HG02759 (cell line): ENCODE measurements at regions not wholly inside any gene's neighbourhood (a gene's known extent, or its start where the extent isn't known, plus 50 kb on each side); places are given as distances from the start of the nearest gene placed in this dataset.
"Not testable (repeated sequence)": the region's sequence is repeated elsewhere in the genome, so short reads cannot be mapped to it uniquely, and the experiment has no call there.

Experiments used
- ATAC-seq: cut with Tn5 transposase; IDR thresholded peaks from one replicate; pipeline ENCODE4 v1.9.1; 2021; ENCODE audit warnings: mild to moderate bottlenecking, moderate library complexity; ENCODE audit not compliant: unreplicated experiment

DNA sequence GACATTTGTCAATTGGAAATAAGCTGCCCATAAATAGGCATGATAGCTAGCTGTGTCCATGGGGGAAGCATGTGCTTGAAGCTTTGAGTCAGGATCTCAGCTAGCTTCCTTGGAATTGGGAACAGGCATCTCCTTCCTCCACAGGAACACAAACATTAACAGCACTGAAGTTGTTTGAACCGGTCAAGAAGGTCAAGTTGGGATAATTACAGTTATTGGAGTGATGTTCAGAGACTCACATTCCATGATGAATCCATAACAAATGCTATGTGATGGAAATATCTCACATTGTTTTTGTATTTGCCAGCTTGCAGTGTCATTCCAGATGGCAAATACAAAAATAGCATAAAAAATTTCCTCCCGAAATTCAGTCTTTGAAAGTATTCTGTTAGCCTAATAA lies 347.6 kb upstream of the SMIM21 start:
- no peak for ATAC-seq

DNA sequence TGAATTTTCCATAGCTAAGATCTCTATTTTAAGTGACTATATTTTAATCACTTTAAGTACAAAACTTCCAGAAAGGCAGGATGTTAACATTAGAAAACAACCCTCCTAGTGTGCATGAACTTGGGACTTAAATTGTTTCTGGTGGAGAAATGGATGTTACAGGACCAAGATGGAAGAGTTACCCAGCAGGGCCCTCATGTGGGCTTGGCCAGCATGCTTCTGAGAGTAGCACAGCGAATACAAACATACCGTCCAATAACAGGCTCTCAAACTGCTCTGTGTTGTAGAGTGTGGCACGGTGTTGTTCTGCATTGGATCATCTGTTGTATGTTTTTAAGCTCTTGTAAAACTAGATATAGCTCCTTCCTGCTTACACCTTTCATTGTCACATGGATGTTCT lies 346.1 kb upstream of the SMIM21 start:
- no peak for ATAC-seq

DNA sequence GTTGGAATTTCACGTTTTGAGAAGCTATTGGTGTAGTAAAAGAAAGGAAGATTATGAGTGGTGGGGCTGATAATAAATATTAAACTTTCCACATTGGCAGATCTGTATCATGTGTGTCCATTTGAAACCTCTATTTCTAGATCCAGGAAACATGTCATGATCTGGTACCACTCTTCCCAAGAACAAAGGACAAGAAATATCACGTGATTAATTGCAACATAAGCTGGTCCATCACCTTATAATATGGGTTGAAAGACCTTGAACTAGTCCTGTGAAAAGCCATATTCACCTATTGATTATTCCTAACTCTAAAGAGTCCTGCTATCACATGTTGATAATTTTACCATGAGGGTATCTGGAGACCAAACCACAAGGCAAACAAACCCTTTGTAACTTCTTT lies 335.3 kb upstream of the SMIM21 start:
- ATAC-seq: no peak

DNA sequence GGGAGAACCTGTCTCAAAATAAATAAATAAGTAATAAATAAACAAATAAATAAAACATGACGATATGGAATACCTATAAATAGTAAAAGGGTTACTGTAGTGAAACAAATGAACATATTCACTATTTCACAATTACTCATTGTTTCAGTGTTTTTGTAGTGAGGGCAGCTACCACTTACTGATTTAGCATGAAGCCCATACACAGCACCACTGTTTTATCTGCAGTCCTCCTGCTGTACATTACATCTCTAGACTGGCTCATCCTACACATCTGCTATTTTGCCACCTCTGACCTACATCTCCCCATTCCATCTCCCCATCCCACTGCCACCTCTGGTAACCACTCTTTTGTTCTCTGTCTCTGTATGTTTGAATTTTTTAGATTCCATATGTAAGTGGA lies 332.7 kb upstream of the SMIM21 start:
- no peak for ATAC-seq

GRCh38 chr18:75757951-75758350 lies 330.4 kb upstream of the SMIM21 start:
- no peak for ATAC-seq

DNA sequence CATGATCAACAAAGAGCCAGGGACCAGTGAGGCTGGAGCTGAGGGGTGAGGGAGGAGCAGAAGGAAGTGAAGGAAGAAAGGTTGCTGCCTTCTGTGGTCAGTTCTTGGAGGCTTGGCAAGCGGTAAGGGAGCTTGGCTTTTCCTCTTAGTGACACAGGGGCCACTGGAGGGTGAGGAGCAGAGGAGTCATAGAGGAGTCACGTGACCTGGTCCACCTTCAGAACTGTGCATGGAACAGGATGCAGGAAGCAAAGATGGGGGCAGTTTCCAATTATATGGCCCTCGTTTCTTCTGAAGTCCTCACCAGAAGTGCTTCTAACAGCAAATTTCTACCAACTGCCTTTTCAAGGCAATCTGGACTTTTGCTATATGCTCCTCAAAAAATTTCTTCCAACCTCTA lies 326.9 kb upstream of the SMIM21 start:
- ATAC-seq: no peak

GRCh38 chr18:75753753-75754152 lies 326.2 kb upstream of the SMIM21 start:
- no peak for ATAC-seq

GRCh38 chr18:75752740-75753263 lies 325.3 kb upstream of the SMIM21 start:
- ATAC-seq: no peak

- ATAC-seq: no peak
These were observed 317.6 kb upstream of the SMIM21 start for GRCh38 chr18:75745147-75745546.

GRCh38 chr18:75742516-75742915 lies 315.0 kb upstream of the SMIM21 start:
- no peak for ATAC-seq

DNA sequence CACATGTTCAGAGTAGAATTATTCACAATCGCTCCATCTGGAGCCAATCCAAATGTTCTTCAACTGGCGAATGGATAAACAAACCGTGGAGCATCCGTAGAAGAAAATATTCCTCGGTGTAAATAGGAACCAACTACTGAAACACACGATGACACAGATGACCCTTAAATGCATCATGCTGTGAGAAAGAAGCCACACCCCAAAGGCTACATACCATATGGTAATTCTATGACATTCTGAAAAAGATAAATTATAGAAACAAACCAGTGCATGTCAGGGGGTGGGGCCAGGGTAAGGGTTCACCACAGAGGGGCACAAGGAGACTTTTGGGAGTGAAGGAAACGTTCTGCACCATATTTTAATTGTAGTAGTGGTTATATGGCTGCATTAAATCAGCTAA lies 312.2 kb upstream of the SMIM21 start:
- no peak for ATAC-seq

DNA sequence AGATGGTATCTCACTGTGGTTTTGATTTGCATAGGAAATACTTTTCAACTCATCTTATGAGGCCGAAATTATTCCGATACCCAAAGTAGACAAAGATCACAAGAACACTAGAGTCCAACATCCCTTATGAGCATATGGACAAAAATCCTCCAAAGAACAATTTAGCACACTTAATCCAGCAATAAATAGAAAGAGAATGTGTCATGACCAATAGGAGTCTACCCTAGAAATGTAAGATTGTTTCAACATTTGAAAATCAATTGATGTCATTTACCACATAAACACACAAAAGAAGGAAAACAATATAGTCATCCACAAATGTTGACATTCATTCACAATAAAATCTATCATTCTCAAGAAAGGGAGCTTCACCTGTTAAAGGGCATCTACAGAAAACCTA lies 307.8 kb upstream of the SMIM21 start:
- ATAC-seq: no peak

DNA sequence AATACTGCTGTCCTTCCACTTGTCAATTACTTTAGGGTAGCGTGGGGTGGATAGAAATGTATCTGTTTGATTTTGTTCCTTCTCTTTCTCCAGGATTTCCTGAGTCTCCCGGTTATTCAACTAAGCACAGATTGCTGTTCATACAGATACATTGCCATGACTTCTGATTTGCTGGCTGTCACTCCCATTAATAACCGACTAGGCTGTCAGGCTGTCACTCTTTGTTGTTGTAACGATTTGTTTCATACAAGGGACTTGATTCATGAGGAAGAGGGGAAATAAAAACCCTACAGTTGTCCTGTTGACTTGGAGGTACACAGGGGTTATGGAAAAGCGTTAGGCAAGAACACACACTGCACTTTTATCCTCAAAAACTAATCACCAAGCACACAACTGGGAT lies 302.7 kb upstream of the SMIM21 start:
- ATAC-seq: no peak

- no peak for ATAC-seq
These were observed 301.1 kb upstream of the SMIM21 start for GRCh38 chr18:75728621-75729020.

DNA sequence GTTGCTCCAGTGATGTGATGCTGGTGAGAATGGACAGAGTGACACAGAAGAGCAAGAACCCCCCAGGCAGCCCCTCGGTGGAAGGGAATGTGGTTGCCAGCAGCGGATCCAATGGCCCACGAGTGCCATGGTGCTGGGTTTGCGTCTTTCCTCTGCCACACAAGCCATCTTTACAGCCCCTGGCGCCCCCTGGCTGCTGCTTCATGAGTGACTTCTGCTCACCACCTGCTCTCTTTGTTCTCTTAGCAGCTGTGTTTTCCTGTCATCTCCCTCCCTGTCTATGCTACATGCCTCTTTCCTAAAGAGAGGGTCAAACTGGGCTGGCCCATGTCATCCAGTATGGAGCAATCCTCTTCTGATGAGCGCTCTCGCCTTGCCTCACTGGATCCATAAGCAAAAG lies 300.0 kb upstream of the SMIM21 start:
- ATAC-seq: peak; percentile 40

GRCh38 chr18:75723521-75724340 lies 296.2 kb upstream of the SMIM21 start:
- ATAC-seq: no peak

DNA sequence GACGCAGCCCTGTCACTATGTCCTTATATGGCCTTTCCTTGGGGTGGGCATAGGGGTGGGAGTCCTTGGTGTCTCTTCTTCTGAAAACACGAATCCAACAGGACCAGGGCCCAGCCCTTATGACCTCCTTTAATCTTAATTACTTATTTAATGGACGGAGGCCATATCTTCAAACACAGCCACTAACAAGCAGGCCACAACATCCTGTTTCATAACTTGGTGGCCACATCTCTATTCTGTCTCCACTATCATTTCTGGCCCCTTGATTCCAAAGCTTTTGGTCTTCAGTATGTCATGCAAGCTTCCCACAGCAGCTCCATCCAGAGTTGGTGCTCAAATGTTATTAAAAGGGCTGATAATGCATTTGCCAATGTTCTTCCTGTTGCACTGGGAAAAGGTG lies 287.3 kb upstream of the SMIM21 start:
- ATAC-seq: no peak

DNA sequence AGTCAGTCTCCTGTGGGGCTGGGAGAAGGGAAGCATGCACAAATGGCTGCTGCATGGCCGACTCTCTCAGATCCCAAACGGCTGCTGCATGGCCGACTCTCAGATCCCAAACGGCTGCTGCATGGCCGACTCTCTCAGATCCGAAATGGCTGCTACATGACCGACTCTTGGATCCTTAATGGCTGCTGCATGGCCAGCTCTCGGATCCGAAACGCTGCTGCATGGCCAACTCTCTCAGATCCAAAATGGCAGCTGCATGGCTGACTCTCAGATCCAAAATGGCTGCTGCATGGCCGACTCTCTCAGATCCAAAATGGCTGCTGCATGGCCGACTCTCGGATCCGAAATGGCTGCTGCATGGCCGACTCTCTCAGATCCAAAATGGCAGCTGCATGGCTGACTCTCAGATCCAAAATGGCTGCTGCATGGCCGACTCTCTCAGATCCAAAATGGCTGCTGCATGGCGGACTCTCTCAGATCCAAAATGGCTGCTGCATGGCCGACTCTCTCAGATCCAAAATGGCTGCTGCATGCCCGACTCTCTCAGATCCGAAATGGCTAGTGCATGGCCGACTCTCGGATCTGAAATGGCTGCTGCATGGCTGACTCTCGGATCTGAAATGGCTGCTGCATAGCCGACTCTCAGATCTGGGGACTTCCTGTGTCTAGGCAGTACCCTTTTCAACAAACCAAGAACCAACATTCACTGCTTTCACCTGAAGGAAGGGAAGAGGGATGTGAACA lies 284.8 kb upstream of the SMIM21 start:
- ATAC-seq: not testable (repeated sequence)

GRCh38 chr18:75700561-75700960 lies 273.1 kb upstream of the SMIM21 start:
- ATAC-seq: no peak

DNA sequence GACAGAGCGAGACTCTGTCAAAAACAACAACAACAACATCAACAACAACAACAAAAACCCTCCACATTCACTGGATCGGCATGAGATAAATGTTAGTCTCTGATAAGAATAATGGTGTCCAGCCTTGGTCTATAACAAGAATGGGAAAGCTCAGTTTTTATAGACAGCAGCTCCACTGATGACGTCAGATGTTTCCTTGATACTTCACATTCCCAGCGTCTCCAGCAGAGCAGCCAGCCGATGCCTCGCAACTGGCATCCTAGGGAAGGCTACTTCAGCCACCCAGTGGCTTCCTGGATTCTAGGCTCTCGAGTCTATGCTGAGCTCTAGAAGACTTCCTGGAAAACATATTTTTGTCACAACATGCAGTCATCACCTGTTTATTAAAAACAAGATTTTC lies 271.4 kb upstream of the SMIM21 start:
- no peak for ATAC-seq

GRCh38 chr18:75697493-75697892 lies 270.0 kb upstream of the SMIM21 start:
- no peak for ATAC-seq

GRCh38 chr18:75696391-75696790 lies 268.9 kb upstream of the SMIM21 start:
- ATAC-seq: no peak
